GM21723 (cell line): ENCODE measurements at regions not wholly inside any gene's neighbourhood (a gene's known extent, or its start where the extent isn't known, plus 50 kb on each side); places are given as distances from the start of the nearest gene placed in this dataset.

ENCODE experiments used
- ATAC-seq: cut with Tn5 transposase; IDR thresholded peaks from one replicate; pipeline ENCODE4 v1.9.1; 2021; ENCODE audit warnings: mild to moderate bottlenecking, moderate library complexity; ENCODE audit not compliant: unreplicated experiment

DNA sequence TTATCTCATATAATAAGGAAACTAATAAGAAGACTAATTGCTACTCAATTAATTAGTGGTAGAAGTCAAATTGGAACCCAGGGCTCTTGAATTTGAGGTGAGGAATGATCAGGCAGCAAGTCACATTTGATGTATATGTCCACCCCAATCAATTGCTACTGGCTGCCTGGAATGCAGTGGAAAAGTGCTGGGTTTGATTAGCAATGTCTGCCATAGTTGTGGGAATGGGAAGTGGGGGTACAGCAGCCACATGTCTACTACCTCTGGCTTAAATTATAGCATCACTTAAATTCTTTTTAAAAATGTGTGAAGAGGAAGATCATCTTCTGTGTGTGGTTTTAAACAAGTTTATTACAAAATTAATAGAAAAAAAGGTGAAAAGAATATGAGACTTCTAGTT is 50.8 kb upstream of the NAV2 start:
- no peak for ATAC-seq

DNA sequence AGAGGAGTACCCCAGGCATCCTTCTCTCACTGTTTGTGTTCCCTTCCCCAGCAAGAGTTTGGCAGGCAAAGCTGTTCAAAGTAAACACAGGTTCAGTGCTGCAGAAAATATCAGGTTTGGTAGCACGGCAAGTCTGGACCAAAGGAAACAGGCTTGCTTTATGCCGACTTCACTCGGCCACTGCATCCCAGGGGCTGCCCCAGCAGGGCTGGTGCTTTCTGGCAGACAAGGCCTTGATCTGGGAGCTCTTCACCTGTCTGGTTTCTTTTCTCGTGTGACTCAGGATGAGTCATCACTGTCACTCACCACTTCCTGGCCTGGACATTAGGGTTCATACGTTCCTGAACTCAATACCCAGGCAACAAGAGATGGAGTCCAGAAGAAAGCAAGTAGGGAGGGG is 52.6 kb upstream of the NAV2 start:
- peak; percentile 100 for ATAC-seq

DNA sequence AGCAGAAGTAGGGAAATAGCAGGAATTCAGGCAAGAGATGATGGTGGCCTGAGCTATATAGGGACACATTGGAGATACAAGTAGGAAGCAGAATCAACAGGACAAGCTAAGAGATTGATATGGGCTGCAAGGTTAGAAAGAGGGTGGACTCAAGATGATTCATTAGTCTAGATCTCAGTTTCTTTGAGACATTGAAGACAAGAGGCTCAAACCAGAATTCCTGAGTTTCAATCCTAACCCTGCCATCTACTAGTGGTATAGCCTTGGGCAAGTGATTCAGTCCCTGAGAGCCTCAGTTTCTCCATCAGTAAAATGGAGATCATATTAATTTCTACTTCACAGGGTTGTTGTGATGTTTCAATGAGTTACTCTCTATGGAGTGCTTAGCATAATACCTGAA is 53.1 kb upstream of the NAV2 start:
- no peak for ATAC-seq

DNA sequence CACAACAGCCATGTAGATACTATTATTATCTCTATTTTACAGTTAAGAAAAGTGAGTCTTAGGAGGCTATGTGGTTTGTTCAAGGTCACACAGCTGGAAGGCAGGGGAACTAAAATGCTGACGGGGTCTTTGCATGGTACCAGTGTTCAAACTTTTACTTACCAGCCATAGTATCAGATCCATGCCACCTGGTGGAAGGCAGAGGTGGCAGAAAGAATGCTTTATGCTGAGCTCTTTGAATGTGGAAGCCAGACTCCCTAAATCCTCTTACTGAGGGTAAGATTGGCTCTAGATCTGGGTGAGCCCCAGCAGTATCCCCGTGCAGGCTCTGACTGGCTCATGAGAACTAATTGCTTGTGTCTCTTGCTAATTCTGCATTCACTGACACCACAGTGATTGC is 54.3 kb upstream of the NAV2 start:
- no peak for ATAC-seq

DNA sequence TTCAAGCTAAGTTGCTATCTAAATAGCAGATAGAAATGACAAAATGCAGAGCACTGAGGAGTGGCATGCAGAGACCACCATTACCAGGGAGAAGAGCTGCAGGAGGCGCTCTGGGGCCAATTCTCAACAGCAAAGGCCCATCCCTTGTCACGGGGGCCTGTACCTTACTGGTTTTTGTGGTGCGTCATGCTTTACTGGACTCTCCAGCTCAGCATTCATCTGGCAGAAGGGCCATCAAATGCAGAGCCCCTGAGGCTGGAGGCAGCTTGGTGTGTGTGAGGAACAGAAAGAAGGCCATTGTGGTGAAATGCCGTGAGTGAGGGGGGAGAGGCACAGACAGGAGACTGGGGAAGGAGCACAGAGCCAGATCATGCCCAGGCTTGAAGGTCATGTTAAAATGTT is 56.5 kb upstream of the NAV2 start:
- ATAC-seq = no peak

DNA sequence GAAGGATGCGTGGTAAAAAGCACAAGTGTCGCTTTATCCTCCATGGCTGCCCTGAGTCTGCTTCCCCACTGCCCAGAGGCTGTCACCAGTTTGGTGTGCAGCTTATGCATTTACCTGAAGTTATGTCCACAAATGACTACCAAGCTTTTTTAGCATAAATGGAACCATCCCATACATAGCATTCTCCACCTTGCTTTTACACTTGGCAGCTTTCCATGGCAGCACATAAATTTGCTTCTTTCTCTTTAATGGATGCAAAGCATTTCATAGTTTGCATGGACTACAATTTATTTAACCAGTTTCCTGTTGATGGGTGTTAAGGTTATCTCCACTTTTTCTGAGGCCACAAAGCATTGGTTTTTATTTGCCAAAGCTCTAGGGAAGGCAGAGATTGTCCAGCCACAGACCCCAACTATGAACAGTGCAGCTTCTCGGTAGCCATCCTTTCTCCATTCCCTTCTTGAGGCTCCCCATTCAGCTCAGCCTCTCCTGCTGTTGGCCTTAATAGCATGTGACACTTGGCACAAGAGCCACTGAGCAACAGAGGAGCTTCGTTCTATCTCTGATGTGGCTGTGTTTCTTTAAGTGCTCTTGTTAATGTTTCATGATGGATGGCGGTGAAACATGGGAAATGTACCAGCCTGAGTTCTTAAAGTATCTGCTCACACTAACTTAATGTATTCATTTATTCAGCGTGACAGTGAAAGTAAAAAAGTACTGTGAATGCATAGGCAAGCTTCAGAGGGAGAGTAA is 59.8 kb upstream of the NAV2 start:
- ATAC-seq = no peak

DNA sequence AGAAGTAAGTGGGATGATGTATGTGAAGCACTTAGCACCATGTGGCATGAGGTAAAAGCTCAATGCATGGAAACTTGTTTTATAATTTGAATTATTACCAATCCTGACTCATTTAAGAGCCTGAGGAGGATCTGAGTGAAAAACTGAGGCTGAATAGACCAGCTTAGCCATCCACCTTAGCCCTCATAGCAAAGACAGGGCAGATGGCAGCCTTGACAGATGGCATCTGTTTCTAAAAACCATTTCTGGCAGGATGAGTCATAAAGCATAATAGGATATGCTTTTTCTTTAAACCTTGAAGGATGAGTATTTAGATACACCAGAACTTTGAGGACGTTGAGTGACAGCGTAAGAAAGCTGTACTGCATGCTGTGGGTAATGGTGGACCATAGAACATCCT is 61.0 kb upstream of the NAV2 start:
- ATAC-seq = no peak

DNA sequence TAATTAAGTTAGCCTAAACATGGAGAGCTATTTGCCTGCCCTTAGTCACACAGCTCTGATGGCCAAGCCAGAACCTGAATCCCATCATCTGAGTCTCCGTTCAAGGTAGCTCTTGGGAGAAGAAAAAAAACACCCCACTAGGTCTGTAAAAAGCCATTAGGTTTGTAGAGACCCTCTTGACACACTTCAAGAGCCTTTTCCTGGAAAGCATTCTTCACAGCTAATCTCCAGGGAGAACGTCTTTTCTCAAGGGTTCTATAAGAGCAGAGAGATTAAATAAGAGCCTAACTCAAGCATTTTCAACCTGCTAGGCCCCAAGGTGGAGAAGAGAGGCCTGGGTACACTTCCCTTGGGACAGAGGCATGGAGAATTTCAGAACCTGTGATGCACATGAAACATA is 61.6 kb upstream of the NAV2 start:
- no peak for ATAC-seq

DNA sequence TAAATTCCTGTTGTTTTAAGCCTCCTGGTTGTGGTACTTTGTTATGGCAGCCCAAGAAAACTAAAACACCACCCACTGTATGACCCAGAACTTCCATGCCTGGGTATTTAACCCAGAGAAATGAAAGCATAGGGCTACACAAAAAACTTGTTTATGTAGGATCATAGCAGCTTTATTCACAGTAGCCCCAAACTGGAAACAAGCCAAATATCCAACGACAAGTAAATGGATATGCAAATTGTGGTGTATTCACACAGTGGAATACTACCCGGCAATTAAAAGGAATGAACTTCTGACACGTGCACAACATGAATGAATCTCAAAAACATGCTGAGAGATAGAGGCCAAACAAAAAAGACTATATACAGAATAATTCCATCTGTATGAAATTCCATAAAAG is 62.2 kb upstream of the NAV2 start:
- ATAC-seq = no peak

DNA sequence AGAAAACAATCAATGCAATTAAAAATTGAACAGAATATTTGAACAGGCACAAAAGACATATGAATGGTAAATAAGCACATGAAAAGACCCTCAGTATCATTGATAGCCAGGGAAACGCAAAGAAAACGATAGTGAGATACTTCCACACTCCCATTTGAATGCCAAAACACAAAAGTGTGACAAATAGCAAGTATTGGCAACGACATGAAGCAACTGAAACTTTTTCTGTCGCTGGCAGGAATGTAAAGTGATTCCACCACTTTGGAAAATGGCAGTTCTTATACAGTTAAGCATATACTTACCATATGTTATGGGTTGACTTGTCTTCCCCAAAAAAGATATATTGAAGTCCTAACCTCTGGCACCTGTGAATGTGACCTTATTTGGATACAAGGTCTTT is 62.9 kb upstream of the NAV2 start:
- ATAC-seq = no peak

DNA sequence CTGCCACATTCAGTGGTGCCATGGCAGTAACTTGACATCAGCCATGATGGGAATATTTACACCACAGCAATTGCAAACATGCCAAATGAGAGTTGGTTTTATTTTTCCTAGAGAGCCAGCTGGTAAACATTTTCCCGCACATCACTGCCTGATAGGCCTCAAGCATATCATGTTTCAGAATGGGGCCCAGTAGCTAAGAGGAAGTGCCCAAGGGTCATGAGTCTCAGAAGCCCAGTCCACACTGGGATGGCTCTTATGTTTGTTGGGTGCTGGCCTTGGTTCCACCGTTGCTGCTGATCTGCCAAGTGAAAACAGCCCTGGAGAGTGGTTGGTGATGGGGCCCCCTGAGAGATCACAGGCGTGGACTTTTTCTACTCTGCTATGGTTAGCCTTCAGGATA is 64.3 kb upstream of the NAV2 start:
- no peak for ATAC-seq

DNA sequence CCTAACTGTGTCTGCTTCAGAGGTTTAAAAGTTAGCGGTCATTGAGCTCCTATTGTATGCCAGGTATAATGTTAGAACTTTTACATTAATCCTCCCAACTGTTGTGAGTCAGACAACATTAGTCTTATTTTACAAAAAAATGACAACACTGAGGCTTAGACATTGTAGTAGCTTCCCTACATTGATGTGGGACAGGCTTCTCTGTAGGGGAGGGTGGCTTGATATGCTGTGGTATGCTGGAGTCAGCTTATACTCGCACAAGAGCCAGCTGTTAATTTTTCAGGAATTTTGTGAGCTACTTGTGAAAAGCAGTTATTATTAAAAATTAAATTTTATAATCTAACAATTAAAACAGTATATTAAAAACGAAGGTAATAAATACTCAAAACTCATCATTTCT is 64.8 kb upstream of the NAV2 start:
- ATAC-seq = no peak

DNA sequence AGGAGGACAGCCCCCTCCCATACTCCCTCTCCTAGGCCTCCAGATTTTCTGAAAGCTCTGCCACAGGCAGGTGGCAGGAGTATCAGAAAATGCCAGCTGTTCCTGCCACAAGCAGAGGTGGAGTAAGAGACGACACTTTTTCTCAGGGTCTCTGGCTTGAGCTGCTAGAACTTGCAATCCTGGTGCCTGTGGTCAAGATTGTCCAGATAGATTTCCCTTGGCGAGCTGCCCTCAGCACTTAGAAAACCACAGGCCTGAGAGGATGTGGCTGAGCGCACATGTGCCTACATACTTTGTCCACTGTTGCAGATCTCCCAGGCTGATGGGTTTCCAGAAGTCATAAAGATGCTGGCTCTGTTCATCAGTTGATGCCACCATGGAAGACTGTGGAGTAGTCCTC is 65.7 kb upstream of the NAV2 start:
- ATAC-seq = no peak

DNA sequence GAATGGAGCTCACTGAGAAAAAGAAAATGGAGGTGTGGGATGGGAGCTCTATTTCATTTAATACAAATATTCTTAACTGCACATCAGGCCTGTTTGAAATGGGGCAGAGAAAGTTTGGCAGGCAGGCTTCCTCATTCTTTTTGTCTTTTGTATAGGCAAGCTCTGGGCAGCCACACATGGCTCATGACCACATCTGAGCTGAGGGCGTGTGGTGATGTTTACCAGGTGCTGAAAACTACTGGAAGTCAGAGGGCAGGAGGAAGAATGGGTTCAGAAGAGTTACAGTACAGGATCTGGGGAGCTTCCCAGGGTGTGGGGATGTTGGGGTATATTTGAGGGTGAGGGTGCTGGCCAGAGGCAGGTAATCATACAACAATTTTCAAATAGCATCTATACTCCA is 66.3 kb upstream of the NAV2 start:
- ATAC-seq = no peak

DNA sequence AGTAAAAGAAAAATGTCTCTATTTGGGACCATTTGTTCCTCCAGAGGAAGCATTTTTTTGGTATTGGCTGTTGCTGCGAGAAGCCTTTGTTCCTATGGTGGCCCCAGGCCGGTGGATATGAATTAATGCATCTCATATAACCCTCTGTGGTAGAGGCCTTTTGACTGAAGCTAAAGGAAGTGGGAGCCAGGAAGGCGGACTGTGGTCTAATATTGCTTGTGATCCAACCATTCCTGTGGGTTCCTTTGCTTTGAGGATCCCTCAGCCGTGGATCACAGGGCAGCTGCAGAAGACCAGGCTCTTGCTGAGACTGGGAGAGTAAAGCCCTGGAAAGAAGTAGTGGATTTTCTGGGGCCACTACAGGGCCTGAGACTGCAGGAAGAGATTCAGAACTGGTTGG is 68.3 kb upstream of the NAV2 start:
- ATAC-seq = no peak

DNA sequence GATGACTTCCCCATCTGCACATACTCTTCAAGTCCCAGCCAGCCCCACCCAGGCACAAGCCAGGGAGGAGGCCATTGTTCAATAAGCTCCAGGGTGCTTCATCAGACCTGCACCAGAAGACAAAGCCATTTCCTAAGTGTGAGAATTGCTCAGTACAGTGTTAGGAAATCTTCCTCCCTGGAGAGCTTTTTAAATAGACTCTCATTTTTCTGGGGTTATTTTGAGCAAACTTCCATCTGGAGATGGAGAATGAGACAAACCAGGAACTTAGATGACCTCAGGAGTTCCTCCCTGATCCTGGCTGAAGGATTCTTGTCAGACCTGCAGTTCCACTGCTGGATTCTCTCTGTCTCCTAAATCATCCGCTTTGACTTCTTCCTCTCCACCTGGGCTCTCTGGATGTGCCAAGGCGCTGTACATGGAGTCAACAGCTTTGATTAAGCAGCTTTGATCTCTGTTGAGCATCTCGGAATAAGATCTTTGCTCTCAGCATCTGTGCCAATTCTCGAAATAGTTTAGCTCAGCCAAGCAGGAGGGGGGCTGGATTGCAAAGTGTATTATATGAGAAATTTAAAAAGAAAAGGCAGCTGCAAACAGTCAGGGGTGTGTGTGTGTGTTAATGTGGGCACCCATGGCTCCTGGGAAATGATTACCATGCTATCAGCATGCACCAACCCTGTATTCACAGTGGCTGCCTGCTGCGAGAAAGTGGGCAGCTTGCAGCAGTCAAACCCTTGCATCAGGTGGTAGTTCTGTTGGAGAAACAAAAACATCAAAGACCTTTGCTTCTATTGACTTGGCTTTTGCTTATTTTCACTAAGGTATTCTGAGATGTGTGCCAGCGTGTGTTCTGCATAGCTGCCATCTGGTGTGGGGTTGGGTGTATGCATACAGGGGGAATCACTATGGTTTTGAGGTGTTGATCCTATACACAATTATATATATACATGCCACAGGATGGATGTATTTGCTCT is 70.2 kb upstream of the NAV2 start:
- ATAC-seq = no peak

DNA sequence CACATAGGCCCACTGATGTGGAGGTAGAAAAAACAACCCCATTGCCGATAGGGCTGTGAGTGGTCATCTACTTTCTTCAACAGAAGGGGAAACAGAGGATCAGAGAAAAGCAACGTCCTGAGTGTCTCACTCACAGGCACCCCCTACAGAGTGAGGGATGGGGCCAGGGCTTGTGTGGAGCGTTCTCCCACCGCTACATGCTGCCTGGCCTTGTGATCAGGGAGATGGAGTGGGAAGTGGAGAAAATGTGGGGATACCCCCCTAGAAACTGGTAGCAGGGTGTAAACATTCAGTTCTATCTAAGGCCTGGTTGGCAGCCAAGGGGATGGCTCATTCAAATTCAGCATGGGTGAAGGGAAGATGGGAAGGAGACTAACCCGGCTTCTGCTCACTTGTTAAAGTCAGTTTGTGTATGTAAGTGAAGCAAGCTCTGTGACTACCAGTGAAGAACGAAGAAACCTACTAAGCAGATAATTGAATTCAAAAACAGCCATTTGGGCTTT is 73.0 kb upstream of the NAV2 start:
- no peak for ATAC-seq

DNA sequence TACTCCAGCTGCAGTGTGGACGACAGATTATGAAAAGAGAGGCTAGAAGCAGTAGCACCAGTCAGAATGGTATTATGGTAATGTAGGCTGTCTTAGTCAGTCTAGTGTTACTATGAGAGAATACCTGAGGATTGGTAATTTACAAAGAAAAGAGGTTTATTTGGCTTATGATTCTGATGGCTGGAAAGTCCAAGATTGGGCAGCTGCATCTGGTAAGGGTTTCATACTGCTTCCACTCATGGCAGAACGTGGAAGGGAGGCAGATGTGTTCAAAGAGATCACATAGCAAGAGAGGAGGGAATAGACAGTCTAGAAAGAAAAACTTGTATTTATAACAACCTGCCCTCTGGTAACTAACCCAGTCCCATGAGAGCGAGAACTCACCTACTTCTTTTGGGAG is 77.3 kb upstream of the NAV2 start:
- no peak for ATAC-seq

DNA sequence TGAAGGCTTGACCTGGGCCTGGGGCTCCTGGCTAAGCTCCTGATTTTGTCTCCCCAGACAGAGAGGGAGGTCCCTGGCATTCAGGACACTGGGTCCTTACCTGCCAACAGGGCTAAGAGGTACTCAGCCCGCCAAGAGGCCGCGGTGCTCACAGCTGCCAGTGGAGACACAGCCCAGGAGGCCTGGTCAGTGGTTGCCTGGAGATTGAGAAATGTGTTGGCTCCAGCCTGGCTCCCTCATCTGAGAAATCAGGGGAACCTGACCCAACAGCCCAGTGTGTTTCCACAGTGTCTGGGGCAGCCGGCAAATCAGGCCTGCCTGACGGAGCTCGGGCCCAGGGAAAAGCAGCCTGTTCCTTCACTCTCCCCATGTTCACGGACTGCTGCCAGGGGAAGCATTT is 79.4 kb upstream of the NAV2 start:
- no peak for ATAC-seq

DNA sequence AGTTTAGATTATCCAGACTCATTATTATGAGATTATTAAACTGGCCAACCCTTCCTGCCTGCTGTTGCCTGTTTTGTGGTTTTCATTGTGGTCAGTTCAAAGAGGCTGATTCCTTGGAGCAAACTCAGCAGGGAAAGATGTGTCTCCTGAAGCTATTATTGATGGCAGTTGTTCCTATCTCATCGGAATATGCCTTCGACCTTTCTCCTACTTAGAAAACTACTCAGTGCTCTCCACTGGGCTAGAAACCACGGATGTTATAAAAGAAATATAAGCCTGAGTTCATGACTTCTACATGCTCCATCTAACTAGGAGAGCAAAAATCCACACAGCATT is 80.2 kb upstream of the NAV2 start:
- no peak for ATAC-seq

DNA sequence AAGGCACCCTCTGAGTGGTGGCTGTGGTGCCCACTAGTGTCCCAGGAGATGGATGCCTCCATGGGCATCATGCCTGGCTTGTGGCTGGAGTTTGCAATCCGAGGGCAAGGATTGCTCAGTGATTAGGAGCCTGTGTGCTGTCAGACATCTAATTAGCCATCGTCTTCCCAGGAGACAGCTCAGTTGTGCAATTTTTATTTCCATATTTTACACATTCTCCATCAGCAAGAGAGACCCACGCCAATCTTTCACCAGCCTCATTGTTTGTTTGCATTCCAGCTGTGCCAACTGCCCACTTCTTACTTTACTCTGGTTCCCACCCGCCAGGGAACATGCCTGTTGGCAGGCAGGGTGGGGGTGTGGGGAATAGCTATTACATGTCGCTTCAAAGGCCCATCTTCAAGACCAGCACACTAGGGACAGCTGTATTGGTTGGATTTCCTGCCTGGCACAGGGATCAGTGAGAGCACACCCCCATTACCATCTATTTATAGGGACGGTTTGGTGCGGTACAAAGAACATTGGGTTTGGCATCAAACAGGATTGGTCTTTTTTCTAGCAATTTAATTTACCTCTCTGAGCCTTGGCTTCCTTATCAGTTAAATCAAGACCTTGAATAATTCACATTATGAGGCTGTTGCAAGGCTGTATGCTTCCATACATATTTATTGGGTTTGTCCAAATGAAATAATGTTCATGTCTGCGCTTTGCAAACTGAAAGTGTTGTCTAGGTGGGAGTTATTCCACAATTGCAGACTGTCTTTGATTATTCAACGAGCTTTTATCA is 80.7 kb upstream of the NAV2 start:
- ATAC-seq = no peak
